GM19452 (cell line): ENCODE measurements at regions not wholly inside any gene's neighbourhood (a gene's known extent, or its start where the extent isn't known, plus 50 kb on each side); places are given as distances from the start of the nearest gene placed in this dataset.

Source experiments
- ATAC-seq: cut with Tn5 transposase; IDR thresholded peaks from one replicate; pipeline ENCODE4 v1.9.1; 2021; ENCODE audit not compliant: unreplicated experiment

- no peak for ATAC-seq
Measured at GRCh38 chr11:127385071-127385470, 384.5 kb upstream of the KIRREL3 start.

GRCh38 chr11:127383026-127383425 is 382.5 kb upstream of the KIRREL3 start:
- ATAC-seq = no peak

- no peak for ATAC-seq
Measured at GRCh38 chr11:127381247-127381646, 380.7 kb upstream of the KIRREL3 start.

GRCh38 chr11:127379686-127380085 is 379.1 kb upstream of the KIRREL3 start:
- ATAC-seq = no peak

DNA sequence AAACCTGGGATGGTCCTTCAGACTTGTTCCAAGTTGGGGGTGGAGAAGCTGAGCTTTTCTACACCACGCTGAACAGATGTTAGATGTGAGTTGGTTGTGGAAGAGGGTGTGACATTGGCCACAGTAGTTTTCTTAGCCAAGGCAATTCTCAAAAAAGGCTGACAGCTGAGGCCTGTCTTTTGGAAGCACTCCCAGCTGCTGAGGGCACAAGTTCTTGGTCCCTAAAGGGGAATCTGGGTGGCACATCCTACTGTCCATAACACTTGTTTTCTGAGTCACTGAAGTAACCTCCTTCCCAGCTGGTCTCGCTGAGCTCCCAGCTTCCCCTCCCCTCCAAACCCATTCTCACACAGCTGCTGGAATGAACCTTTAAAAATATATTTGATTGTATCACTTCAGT is 375.7 kb upstream of the KIRREL3 start:
- ATAC-seq = no peak

DNA sequence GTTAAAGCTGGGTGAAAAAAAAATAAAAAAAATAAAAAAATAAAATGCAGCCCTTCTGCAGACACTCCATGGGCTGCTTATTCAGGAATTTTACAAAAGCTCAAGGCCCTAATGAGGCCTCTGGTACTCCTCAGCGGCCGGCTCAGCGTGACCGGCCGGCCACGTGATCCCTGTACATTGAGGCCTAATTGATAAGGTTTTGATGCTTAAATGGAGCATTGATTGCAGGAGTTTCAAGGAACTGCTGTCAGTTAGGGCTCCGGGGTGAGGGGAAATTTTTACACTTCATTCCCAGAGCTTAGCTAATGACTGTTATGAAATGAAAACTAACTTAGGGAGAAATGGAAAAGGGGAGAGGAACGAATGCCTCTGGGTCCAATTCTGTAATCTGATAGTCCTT is 368.8 kb upstream of the KIRREL3 start:
- no peak for ATAC-seq

DNA sequence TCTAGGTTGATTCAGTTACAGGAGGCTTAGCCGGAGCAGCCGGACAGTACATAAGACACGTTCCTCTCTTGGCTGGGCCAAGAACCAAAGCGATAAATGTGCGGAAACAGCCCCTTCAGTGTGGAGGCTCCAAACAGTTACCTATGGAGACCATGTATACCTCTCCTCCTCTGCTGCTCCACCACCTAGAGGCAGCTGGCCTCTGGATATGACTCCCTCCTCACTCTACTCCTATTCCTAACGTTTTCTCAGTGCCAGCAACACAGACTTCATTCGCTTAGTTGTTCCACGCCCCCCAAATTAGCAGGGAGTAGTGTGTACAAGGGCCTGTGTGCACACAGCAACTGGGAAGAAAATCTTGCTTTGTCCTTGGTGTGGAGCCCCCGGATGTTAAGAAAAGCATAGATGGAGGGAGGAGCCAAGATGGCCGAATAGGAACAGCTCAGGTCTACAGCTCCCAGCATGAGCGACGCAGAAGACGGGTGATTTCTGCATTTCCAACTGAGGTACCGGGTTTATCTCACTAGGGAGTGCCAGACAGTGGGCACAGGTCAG is 362.3 kb upstream of the KIRREL3 start:
- ATAC-seq = no peak

DNA sequence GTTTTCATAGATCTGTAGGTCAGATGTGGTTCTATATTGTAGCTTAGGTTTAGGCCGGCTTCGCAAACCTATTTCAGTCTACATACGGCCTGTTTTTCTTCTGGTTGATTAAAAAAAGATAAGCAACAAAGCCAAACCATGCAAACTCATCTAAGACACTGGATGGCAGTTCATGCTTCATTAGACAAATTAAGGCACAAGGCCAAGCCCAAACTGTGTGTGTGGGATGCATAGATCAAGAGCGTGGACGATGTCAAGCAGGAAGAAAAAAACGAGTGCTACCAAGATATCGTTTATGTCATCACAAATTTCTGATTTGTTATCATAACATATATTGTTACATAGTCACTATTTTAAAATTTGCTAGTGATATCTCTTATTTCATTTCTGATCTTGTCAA is 357.6 kb upstream of the KIRREL3 start:
- no peak for ATAC-seq

DNA sequence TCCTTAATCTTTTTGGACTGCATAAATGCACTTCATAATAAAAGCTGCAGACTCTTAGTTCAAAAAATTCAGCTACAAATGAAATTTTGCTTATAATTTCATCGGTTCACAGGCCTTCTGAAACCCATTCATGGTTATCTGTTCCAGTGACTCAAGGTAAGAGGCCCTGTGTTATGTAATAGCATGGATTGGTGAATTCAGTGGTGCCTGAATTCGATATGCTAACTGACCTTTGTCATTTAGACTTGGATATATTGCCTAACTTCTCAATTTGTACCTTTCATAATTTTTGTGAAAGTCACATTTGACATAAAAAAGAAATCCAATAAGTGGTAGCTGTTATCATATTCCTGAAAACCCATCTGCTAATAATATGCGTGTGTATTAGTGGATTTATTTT is 349.9 kb upstream of the KIRREL3 start:
- ATAC-seq = no peak

DNA sequence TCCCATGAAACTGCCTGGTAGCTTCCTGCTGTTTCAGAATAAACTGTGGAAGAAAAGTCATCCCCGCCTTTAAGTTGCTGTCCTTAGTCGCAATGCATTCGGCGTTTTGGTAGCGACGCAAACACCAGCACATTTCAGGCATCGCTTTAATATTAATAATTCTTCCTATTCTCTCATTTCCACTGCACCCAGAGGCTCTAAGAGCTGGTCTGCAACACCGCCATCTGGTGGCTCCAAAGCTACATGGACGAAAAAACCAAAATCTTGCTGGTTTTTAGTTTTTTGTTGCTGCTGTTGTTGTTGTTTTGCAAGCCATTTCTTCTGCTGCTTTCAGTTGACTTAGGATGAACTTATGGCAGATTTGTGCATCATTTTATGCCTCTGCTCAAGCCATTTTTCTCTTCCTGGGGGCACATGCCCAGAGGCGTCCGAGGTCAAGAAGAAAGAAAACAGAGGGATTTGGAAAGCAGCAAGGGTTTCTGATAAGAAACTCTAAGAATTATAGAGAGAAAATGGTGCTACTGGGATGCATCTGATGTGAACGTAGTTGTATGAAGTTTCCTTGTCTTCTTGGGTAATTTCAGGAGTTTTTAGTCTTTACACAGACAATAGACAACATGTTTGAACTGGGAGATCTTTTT is 345.4 kb upstream of the KIRREL3 start:
- ATAC-seq = no peak

DNA sequence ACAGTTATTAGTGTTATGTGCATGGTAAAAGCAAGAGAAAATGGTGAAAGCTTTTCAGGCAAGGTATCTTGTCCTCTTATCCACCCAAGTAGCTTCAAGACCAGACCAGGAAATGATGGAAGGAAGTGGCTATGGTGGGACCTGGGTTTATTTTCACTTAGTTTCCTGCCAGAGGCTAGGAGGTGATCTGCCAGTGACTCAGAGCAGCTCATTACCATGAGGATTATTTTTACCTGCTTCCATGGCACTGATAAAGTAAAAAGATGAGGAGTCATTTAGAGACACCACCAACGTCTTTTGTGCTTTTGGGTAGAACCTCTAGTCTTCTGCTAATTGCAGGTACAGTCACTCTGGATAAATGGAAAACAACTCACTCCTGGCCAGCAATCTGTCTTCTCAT is 339.9 kb upstream of the KIRREL3 start:
- ATAC-seq = no peak

- ATAC-seq = no peak
Measured at GRCh38 chr11:127339376-127339775, 338.8 kb upstream of the KIRREL3 start.

- ATAC-seq = no peak
Measured at GRCh38 chr11:127338380-127339259, 338.1 kb upstream of the KIRREL3 start.

GRCh38 chr11:127334466-127334865 is 333.9 kb upstream of the KIRREL3 start:
- ATAC-seq = no peak

DNA sequence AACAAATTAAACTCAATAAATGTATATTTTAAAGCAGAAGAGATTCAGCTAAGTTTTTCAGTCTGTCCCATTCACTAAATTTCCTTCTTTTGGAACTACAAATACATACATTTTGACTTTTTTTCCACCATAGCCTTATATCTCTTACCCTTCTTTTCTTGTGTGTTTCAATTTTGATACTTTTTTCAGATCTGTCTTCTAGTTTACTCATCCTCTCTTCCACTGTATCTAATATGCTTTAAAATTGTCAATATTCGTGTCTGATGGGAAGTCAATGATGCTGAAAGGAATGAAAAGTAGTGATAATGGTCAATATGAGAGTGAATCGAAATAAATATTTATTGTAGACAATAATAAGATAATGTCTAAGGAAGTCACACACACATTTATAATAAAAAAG is 332.3 kb upstream of the KIRREL3 start:
- ATAC-seq = no peak

DNA sequence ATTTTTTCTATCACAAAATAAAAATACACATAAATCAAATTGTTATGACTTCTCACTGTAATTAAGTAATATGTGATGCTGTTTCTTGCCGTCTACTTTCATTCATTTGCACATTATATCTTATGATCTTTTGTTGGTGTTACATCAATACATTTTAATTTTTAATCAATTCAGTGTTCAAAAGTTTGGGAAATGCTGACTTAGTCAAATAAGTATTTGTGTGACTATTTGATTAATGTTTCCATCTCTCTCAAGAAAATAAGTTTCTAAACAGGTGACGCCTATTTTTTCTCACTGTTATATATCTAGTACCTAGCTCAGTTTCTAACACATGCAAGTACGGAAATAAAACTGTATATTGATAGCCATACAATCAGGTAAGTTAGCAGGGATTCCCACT is 329.5 kb upstream of the KIRREL3 start:
- ATAC-seq = no peak

DNA sequence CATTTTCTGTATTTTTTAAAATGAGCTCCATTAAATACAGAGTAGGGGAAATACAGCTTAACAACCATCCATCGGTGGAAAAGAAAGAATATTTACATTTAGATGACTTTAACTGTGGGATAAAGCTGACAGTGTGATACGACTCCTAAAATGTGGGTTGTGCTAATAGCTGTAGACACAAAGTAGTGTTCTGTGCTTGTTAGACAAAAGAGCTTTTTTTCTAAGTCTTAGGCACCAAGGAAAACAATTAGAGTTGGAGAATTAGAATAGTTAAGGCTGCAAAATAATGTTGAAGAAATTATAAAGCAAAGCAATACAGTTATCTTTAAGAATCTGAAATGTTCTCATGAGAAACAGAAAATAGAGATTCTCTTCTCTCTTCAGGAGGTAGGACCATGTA is 307.7 kb upstream of the KIRREL3 start:
- ATAC-seq = no peak

- no peak for ATAC-seq
Measured at GRCh38 chr11:127307700-127308099, 307.1 kb upstream of the KIRREL3 start.

DNA sequence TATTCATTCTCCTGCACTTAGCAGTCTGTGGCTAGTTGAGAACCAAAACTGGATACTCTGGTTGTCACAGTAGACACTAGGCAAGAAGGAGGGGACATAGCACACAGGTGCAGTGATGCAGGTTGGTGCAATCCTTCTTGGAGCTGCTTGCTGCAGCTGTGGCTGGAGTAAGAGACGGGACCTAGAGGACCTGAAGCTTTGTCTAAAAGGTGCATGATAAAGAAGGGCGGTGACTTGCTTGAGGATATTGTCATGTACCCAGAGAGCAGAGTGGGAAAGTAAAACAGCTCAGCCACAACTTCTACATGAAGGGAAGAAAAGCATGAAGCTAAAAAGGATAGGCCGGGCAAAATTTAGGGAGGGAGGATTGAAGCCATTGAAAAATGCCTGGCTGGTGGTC is 304.1 kb upstream of the KIRREL3 start:
- no peak for ATAC-seq

- no peak for ATAC-seq
Measured at GRCh38 chr11:127288926-127289325, 288.4 kb upstream of the KIRREL3 start.

- ATAC-seq = no peak
Measured at GRCh38 chr11:127281534-127281933, 281.0 kb upstream of the KIRREL3 start.

DNA sequence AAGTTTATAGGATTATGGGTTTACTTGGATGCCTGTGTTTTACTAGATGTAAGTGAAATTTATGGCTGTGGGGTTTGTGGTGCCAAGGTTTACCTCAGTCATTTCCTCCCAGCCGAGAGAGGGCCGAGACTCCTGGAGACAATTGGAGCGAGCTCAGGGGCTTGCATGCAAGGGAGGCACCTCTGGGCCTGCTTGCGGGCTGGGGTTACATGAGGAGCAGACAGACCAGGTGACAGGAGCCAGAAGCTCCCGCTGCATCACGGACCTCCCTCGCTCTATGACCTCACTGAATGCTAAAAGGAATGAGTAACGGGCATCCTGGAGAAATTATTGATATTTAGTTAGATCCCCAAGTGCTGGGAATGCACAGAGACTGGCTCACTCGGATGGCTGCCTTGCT is 275.2 kb upstream of the KIRREL3 start:
- ATAC-seq = no peak
